Liver (tissue), 3 donors: ENCODE measurements at regions not wholly inside any gene's neighbourhood (a gene's known extent, or its start where the extent isn't known, plus 50 kb on each side); places are given as distances from the start of the nearest gene placed in this dataset.

Experiments
- EGR1 ChIP-seq, 2 donors: IDR thresholded peaks; 2 replicates each; pipeline ENCODE4 v1.6.1; 2016 to 2018; ENCODE audit warnings: antibody characterized with exemption in 2 of 2, low read depth in 2 of 2
- FOXA2 ChIP-seq: IDR thresholded peaks from 2 replicates; pipeline ENCODE4 v1.6.1; 2016; ENCODE audit warnings: antibody characterized with exemption
- GABPA ChIP-seq, 2 donors: IDR thresholded peaks in 1 of 2; conservative IDR thresholded peaks in 1 of 2; 2 replicates each; pipeline ENCODE4 v1.6.1; 2016; ENCODE audit warnings: antibody characterized with exemption in 2 of 2, mild to moderate bottlenecking in 1 of 2, moderate library complexity in 1 of 2
- HNF4A ChIP-seq, 2 donors: conservative IDR thresholded peaks; 2 replicates each; pipeline ENCODE4 v1.6.1; 2016; ENCODE audit warnings: antibody characterized with exemption in 2 of 2, mild to moderate bottlenecking in 2 of 2
- JUND ChIP-seq, 2 donors: IDR thresholded peaks; 2 replicates each; pipeline ENCODE4 v1.6.1; 2016; ENCODE audit warnings: antibody characterized with exemption in 2 of 2
- RAD21 ChIP-seq, 2 donors: IDR thresholded peaks; 2 replicates each; pipeline ENCODE4 v1.6.1; 2016; ENCODE audit warnings: antibody characterized with exemption in 2 of 2, mild to moderate bottlenecking in 2 of 2
- TAF1 ChIP-seq: conservative IDR thresholded peaks from 2 replicates; pipeline ENCODE4 v1.6.1; 2016; ENCODE audit warnings: antibody characterized with exemption, mild to moderate bottlenecking
- YY1 ChIP-seq: IDR thresholded peaks from 2 replicates; pipeline ENCODE4 v1.6.1; 2016; ENCODE audit warnings: antibody characterized with exemption, mild to moderate bottlenecking
- TF ChIP-seq, protein P1 (sequence below): fragments of 150-350 bp; IDR thresholded peaks from 2 replicates; pipeline ENCODE4 v1.5.1; 2017; ENCODE audit warnings: improper control_type of control experiment, low read depth, low read length; ENCODE audit not compliant: missing input control
- TF ChIP-seq, protein P2 (sequence below): IDR thresholded peaks from 2 replicates; pipeline ENCODE4 v1.6.1; 2016; ENCODE audit warnings: antibody characterized with exemption
- TF ChIP-seq, protein P3 (sequence below): IDR thresholded peaks from 2 replicates; pipeline ENCODE4 v1.6.1; 2016; ENCODE audit warnings: antibody characterized with exemption
- TF ChIP-seq, protein P4 (sequence below): IDR thresholded peaks from 2 replicates; pipeline ENCODE4 v1.6.1; 2016; ENCODE audit warnings: antibody characterized with exemption, mild to moderate bottlenecking
- TF ChIP-seq, protein P5 (sequence below): IDR thresholded peaks from 2 replicates; pipeline ENCODE4 v1.6.1; 2016; ENCODE audit warnings: antibody characterized with exemption
- donor health status: healthy.
- donor health status: healthy.

- TF ChIP-seq, protein P1, sequence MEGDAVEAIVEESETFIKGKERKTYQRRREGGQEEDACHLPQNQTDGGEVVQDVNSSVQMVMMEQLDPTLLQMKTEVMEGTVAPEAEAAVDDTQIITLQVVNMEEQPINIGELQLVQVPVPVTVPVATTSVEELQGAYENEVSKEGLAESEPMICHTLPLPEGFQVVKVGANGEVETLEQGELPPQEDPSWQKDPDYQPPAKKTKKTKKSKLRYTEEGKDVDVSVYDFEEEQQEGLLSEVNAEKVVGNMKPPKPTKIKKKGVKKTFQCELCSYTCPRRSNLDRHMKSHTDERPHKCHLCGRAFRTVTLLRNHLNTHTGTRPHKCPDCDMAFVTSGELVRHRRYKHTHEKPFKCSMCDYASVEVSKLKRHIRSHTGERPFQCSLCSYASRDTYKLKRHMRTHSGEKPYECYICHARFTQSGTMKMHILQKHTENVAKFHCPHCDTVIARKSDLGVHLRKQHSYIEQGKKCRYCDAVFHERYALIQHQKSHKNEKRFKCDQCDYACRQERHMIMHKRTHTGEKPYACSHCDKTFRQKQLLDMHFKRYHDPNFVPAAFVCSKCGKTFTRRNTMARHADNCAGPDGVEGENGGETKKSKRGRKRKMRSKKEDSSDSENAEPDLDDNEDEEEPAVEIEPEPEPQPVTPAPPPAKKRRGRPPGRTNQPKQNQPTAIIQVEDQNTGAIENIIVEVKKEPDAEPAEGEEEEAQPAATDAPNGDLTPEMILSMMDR, result no peak
- no peak for TF ChIP-seq TAF1
- no peak for TF ChIP-seq HNF4A (conservative IDR thresholded peaks at IDR 0.05)
- TF ChIP-seq YY1, result no peak
- no peak for TF ChIP-seq JUND (IDR thresholded peaks at IDR 0.05)
- TF ChIP-seq, protein P2, sequence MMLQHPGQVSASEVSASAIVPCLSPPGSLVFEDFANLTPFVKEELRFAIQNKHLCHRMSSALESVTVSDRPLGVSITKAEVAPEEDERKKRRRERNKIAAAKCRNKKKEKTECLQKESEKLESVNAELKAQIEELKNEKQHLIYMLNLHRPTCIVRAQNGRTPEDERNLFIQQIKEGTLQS, result no peak
- TF ChIP-seq, protein P3, sequence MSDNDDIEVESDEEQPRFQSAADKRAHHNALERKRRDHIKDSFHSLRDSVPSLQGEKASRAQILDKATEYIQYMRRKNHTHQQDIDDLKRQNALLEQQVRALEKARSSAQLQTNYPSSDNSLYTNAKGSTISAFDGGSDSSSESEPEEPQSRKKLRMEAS, result no peak
- TF ChIP-seq, protein P4, sequence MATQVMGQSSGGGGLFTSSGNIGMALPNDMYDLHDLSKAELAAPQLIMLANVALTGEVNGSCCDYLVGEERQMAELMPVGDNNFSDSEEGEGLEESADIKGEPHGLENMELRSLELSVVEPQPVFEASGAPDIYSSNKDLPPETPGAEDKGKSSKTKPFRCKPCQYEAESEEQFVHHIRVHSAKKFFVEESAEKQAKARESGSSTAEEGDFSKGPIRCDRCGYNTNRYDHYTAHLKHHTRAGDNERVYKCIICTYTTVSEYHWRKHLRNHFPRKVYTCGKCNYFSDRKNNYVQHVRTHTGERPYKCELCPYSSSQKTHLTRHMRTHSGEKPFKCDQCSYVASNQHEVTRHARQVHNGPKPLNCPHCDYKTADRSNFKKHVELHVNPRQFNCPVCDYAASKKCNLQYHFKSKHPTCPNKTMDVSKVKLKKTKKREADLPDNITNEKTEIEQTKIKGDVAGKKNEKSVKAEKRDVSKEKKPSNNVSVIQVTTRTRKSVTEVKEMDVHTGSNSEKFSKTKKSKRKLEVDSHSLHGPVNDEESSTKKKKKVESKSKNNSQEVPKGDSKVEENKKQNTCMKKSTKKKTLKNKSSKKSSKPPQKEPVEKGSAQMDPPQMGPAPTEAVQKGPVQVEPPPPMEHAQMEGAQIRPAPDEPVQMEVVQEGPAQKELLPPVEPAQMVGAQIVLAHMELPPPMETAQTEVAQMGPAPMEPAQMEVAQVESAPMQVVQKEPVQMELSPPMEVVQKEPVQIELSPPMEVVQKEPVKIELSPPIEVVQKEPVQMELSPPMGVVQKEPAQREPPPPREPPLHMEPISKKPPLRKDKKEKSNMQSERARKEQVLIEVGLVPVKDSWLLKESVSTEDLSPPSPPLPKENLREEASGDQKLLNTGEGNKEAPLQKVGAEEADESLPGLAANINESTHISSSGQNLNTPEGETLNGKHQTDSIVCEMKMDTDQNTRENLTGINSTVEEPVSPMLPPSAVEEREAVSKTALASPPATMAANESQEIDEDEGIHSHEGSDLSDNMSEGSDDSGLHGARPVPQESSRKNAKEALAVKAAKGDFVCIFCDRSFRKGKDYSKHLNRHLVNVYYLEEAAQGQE, result no peak
- no peak for TF ChIP-seq EGR1 (IDR thresholded peaks at IDR 0.05; ENCODE audit: low read depth in 2 of 2)
- TF ChIP-seq, protein P5, sequence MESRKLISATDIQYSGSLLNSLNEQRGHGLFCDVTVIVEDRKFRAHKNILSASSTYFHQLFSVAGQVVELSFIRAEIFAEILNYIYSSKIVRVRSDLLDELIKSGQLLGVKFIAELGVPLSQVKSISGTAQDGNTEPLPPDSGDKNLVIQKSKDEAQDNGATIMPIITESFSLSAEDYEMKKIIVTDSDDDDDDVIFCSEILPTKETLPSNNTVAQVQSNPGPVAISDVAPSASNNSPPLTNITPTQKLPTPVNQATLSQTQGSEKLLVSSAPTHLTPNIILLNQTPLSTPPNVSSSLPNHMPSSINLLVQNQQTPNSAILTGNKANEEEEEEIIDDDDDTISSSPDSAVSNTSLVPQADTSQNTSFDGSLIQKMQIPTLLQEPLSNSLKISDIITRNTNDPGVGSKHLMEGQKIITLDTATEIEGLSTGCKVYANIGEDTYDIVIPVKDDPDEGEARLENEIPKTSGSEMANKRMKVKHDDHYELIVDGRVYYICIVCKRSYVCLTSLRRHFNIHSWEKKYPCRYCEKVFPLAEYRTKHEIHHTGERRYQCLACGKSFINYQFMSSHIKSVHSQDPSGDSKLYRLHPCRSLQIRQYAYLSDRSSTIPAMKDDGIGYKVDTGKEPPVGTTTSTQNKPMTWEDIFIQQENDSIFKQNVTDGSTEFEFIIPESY, result no peak
- no peak for TF ChIP-seq GABPA (IDR thresholded peaks at IDR 0.05 in 1 of 2, conservative IDR thresholded peaks at IDR 0.05 in 1 of 2)
- no peak for TF ChIP-seq RAD21 (IDR thresholded peaks at IDR 0.05)
- no peak for TF ChIP-seq FOXA2
Observed at GRCh38 chr12:33757701-33758100, 264.6 kb upstream of the ALG10 start.
